22Rv1 (cell line): ENCODE measurements at regions not wholly inside any gene's neighbourhood (a gene's known extent, or its start where the extent isn't known, plus 50 kb on each side); places are given as distances from the start of the nearest gene placed in this dataset.
"Not testable (repeated sequence)": the region's sequence is repeated elsewhere in the genome, so short reads cannot be mapped to it uniquely, and the experiment has no call there.

ENCODE experiments used
- H3K27ac ChIP-seq: fragments of 450-650 bp; 2 replicates; pipeline ENCODE4 v1.5.1; 2017
- CTCF ChIP-seq: fragments of 450-650 bp; IDR thresholded peaks from 2 replicates; pipeline ENCODE4 v1.5.1; 2017; ENCODE audit warnings: mild to moderate bottlenecking
- ZFX ChIP-seq: fragments of 450-650 bp; IDR thresholded peaks from 2 replicates; pipeline ENCODE4 v1.6.1; 2017; ENCODE audit warnings: antibody characterized with exemption, borderline replicate concordance

- H3K27ac ChIP-seq: not testable (repeated sequence)
Observed at GRCh38 chr16:29217752-29218126, 188.8 kb downstream of the NPIPB11 start.

GRCh38 chr16:29217104-29217751, 189.3 kb downstream of the NPIPB11 start:
- H3K27ac ChIP-seq: not testable (repeated sequence)

GRCh38 chr16:29213770-29214169, 192.7 kb downstream of the NPIPB11 start:
- H3K27ac ChIP-seq: not testable (repeated sequence)

- not testable (repeated sequence) for H3K27ac ChIP-seq
Observed at GRCh38 chr16:29213251-29213650, 193.3 kb downstream of the NPIPB11 start.

- H3K27ac ChIP-seq: not testable (repeated sequence)
Observed at GRCh38 chr16:29212084-29213027, 194.2 kb downstream of the NPIPB11 start.

- not testable (repeated sequence) for H3K27ac ChIP-seq
Observed at GRCh38 chr16:29211456-29211855, 195.1 kb downstream of the NPIPB11 start.

- not testable (repeated sequence) for H3K27ac ChIP-seq
Observed at GRCh38 chr16:29210299-29211150, 196.0 kb downstream of the NPIPB11 start.

GRCh38 chr16:29206120-29206519, 200.4 kb downstream of the NPIPB11 start:
- H3K27ac ChIP-seq: not testable (repeated sequence)

GRCh38 chr16:29205151-29205550, 201.4 kb downstream of the NPIPB11 start:
- H3K27ac ChIP-seq: not testable (repeated sequence)

- no peak overlapping the region for H3K27ac ChIP-seq
Observed at GRCh38 chr16:29204806-29205135, 201.7 kb downstream of the NPIPB11 start.

GRCh38 chr16:29203933-29204805, 202.3 kb downstream of the NPIPB11 start:
- H3K27ac ChIP-seq: not testable (repeated sequence)

More at GRCh38 chr16:29204806-29205135, 201.7 kb downstream of the NPIPB11 start:
- TF ChIP-seq CTCF (no peak), ZFX (no peak)

GRCh38 chr16:29203046-29203932, 203.2 kb downstream of the NPIPB11 start:
- not testable (repeated sequence) for H3K27ac ChIP-seq

GRCh38 chr16:29202642-29203041, 203.9 kb downstream of the NPIPB11 start:
- H3K27ac ChIP-seq: not testable (repeated sequence)

- H3K27ac ChIP-seq: not testable (repeated sequence)
Observed at GRCh38 chr16:29202025-29202632, 204.4 kb downstream of the NPIPB11 start.

GRCh38 chr16:29201296-29202024, 205.1 kb downstream of the NPIPB11 start:
- not testable (repeated sequence) for H3K27ac ChIP-seq

- not testable (repeated sequence) for H3K27ac ChIP-seq
Observed at GRCh38 chr16:29200681-29201080, 205.8 kb downstream of the NPIPB11 start.

- H3K27ac ChIP-seq: not testable (repeated sequence)
Observed at GRCh38 chr16:29200135-29200601, 206.3 kb downstream of the NPIPB11 start.
